Pancreas (tissue), 10 donors: ENCODE measurements at regions not wholly inside any gene's neighbourhood (a gene's known extent, or its start where the extent isn't known, plus 50 kb on each side); places are given as distances from the start of the nearest gene placed in this dataset.

Experiments used
- ATAC-seq, 4 donors: fragments of 200-7000 bp; cut with Tn5 transposase; one replicate each; pipeline versions ENCODE4 v1.8.0 to v1.9.1; 2020; ENCODE audit warnings: mild to moderate bottlenecking in 4 of 4, moderate library complexity in 4 of 4
- DNase-seq, 6 donors: peaks; one replicate each; pipeline ENCODE4 v3.0.0-alpha.2; 2020
- FAIRE-seq: peaks from 2 replicates; lab custom pipeline; 2012; peaks lifted over from hg19 to GRCh38; lab: Jason Lieb, UNC
- H3K27ac ChIP-seq, 4 donors: fragments of 200-600 bp; sonication (generic); 1 replicate in 3 of 4; 2 replicates in 1 of 4; pipeline versions ENCODE4 v1.5.0 to v1.8.0; 2020
- H3K27me3 ChIP-seq, 4 donors: fragments of 200-600 bp; one replicate each; pipeline ENCODE4 v1.8.0; 2021
- H3K36me3 ChIP-seq, 3 donors: fragments of 200-600 bp; sonication (generic) in 1 of 3; one replicate each; pipeline versions ENCODE4 v1.5.0 to v1.8.0; 2020 to 2021
- H3K4me1 ChIP-seq, 3 donors: fragments of 200-600 bp; one replicate each; pipeline ENCODE4 v1.8.0; 2021
- H3K4me3 ChIP-seq, 4 donors: fragments of 200-600 bp; sonication (generic) in 2 of 4; one replicate each; pipeline versions ENCODE4 v1.5.0 to v1.8.0; 2020 to 2021
- H3K9me3 ChIP-seq, 4 donors: fragments of 200-600 bp; one replicate each; pipeline ENCODE4 v1.8.0; 2021
- CTCF ChIP-seq, 4 donors: fragments of 200-600 bp; sonication (generic) in 3 of 4; IDR thresholded peaks; one replicate each; pipeline versions ENCODE4 v1.5.0 to v1.8.0; 2021; ENCODE audit warnings: antibody characterized with exemption in 4 of 4
- WGBS, 2 donors: extraction: QIAGEN DNeasy Blood & Tissue Kit; methylation state at CpG; one replicate each; pipeline ENCODE4 v1.1.7; 2013; 5-methylcytosine and 5-hydroxymethylcytosine counted together
- intact Hi-C, 3 donors: fragments of 100-400 bp; cut with DNase I; formaldehyde crosslinking; loops; one replicate each; pipeline versions ENCODE4 v1.11.1 to v1.14.2; 2022
- donor health status: healthy with polysubstance abuse.
- donor health status: DM: no; HTN: no; CAD: no; lungs with moderate emphysema.
- donor health status: DM: no; HTN: no; CAD: no.
- donor health status: control.
- donor health status: control.
- donor health status: Bipolar disorder and iron deficiency.
- donor health status: DM: yes; HTN: yes; CAD: no.
- donor health status: DM: no; HTN: no; CAD: no.
- donor health status: DM: no; HTN: no; CAD: no.
- donor health status: DM: yes; HTN: yes; CAD: no.

GRCh38 chr3:98962189-98962930, 60.9 kb upstream of the DCBLD2 start:
- Histone ChIP-seq H3K4me3 (no peak overlapping the region), H3K27me3 (peaks cover 0 to 3% (median 0%) of the 10 kb centered on the region in 4 donors), H3K27ac (no peak overlapping the region), H3K4me1 (no peaks in the 10 kb centered on the region), H3K9me3 (no peaks in the 10 kb centered on the region), H3K36me3 (no peaks in the 10 kb centered on the region)
- FAIRE-seq: no peak
- TF ChIP-seq CTCF (IDR thresholded peaks at IDR 0.05): no peak
- DNase-seq: no peak
- 52 to 69% methylated on average over 4 of the region's 4 CpGs for WGBS, 2 donors
- intact Hi-C loops: no loop called here
- peak in 1 of 4 donors; percentile 48 for ATAC-seq

- FAIRE-seq: no peak
- 47 to 50% methylated on average over 2 of the region's 2 CpGs for WGBS, 2 donors
These were observed 60.0 kb upstream of the DCBLD2 start for GRCh38 chr3:98961161-98962155.

GRCh38 chr3:98957681-98958080, 56.2 kb upstream of the DCBLD2 start:
- TF ChIP-seq CTCF (IDR thresholded peaks at IDR 0.05): no peak
- no peak for ATAC-seq
- Histone ChIP-seq H3K9me3 (no peaks in the 10 kb centered on the region), H3K36me3 (no peaks in the 10 kb centered on the region), H3K4me3 (no peak overlapping the region), H3K27ac (no peak overlapping the region), H3K4me1 (no peaks in the 10 kb centered on the region), H3K27me3 (peaks cover 0 to 5% (median 0%) of the 10 kb centered on the region in 4 donors)
- no peak for FAIRE-seq
- no peak for DNase-seq
- 69 to 74% methylated on average over 2 of the region's 2 CpGs for WGBS, 2 donors
- intact Hi-C loops: no loop called here

More at GRCh38 chr3:98961161-98962155, 60.0 kb upstream of the DCBLD2 start:
- Histone ChIP-seq H3K4me1 (no peaks in the 10 kb centered on the region), H3K4me3 (no peak overlapping the region), H3K27me3 (peaks cover 0 to 5% (median 0%) of the 10 kb centered on the region in 4 donors), H3K36me3 (no peaks in the 10 kb centered on the region), H3K27ac (no peak overlapping the region), H3K9me3 (no peaks in the 10 kb centered on the region)
- ATAC-seq (no peak), DNase-seq (no peak)
- no peak for TF ChIP-seq CTCF (IDR thresholded peaks at IDR 0.05)
- intact Hi-C loops: no loop called here

GRCh38 chr3:98956008-98956407, 54.5 kb upstream of the DCBLD2 start:
- no peaks in the 10 kb centered on the region for H3K4me1 ChIP-seq
- ATAC-seq (no peak), DNase-seq (no peak), FAIRE-seq (no peak)
- H3K27me3 ChIP-seq: peaks cover 0 to 5% (median 0%) of the 10 kb centered on the region in 4 donors
- intact Hi-C loops: no loop called here
- no peaks in the 10 kb centered on the region for H3K9me3 ChIP-seq
- no peaks in the 10 kb centered on the region for H3K36me3 ChIP-seq
- TF ChIP-seq CTCF (IDR thresholded peaks at IDR 0.05): no peak
- no peak overlapping the region for H3K27ac ChIP-seq
- H3K4me3 ChIP-seq: no peak overlapping the region
